ENCODE measurements at regions not wholly inside any gene's neighbourhood (a gene's known extent, or its start where the extent isn't known, plus 50 kb on each side); places are given as distances from the start of the nearest gene placed in this dataset.

DNA sequence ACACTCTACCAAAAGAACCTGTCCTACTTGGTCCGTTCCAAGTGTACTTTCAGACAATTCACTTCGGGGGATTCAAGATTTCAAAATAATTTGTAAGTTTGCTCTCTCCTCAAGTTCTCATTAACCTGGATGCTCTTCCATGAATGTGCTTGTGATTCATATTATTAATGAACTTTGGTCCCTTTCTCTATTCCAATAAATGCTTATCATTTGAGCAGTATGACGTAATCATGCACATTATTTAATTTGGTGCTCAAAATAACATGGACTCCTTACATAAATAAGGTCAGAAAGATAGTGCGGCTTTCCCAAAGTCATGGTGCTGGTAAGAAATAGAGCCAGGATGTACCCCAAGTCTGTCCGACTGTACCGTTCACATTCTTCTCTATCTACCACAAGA, 323.2 kb upstream of the SLCO3A1 start:
- TF ChIP-seq EZH2 (IDR thresholded peaks at IDR 0.05; ENCODE audit: low read length, unreplicated experiment) (no peak), CTCF (conservative IDR thresholded peaks at IDR 0.05; ENCODE audit: low read depth, low read length) (no peak)
